ENCODE measurements at regions not wholly inside any gene's neighbourhood (a gene's known extent, or its start where the extent isn't known, plus 50 kb on each side); places are given as distances from the start of the nearest gene placed in this dataset.

DNA sequence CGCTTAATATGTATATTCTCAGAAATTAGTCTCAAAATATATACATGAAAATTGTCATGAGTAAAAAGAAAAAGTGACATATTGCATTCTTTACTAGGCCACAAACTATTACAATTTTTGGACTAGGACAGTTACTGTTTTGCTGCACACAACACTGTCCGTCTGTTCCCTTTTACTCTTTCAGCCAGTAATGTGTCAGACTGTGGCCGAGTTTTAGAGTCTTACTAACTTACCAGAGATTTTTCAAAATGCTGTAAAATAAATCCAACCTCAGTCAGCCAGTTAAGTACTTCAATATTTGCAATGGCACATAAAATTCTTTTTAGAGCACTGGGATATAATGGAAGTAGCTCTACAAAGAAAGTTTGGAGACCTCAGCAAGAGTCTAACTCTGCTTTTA, 380.3 kb upstream of the IL12A start:
- H3K4me3 Mint-ChIP-seq = no peak overlapping the region
- H3K27me3 Mint-ChIP-seq = no peaks in the 10 kb centered on the region
- no peak overlapping the region for H3K27ac Mint-ChIP-seq
- no peaks in the 10 kb centered on the region for H3K9me3 Mint-ChIP-seq
- no peaks in the 10 kb centered on the region for H3K36me3 Mint-ChIP-seq (ENCODE audit: low read depth)
- no peaks in the 10 kb centered on the region for H3K4me1 Mint-ChIP-seq
- no peak for ATAC-seq (replicated peaks)

DNA sequence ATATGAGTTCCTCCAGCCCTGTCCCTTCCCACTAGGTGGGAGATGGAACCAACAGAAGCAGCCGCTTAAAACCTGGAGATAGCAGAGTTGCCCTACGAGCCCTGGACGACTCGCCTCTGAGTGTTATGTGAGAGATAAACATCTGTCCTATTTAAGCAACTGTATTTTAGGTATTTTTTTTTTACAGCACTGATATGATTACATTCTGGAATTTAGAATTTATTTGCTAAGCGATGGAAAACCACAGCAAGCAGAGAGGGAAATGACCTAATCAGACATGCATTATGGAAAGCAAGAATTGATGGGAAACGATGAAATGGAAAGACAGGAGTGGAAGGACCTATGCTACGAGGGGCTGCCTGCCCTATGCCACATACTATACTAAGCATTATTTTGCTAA, 379.0 kb upstream of the IL12A start:
- no peak overlapping the region for H3K27ac Mint-ChIP-seq
- H3K27me3 Mint-ChIP-seq = no peaks in the 10 kb centered on the region
- no peaks in the 10 kb centered on the region for H3K36me3 Mint-ChIP-seq (ENCODE audit: low read depth)
- H3K9me3 Mint-ChIP-seq = no peaks in the 10 kb centered on the region
- no peak for ATAC-seq (replicated peaks)
- H3K4me1 Mint-ChIP-seq = no peaks in the 10 kb centered on the region
- H3K4me3 Mint-ChIP-seq = no peak overlapping the region

DNA sequence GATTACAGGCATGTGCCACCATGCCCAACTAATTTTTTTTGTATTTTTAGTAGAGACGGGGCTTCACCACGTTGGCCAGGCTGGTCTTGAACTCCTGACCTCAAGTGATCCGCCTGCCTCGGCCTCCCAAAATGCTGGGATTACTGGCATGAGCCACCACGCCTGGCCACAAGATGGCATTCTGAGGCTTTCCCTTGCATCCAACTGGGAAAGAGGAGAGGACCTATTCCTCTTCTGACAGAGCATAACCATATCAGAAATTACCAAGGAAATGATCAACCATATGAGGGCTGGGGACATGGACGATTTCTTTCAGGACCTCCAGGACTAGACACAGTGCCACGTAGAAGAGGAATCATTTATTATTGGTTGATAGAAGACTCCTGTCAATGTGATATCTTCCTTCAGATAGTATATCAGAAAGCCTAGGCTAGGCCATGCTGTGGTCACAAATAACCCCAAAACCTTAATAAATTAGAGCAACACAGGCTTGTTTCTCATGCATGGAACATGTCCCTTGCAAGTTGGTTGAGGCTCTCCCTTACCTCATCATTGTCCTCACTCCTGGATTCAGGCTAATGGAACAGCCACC, 372.3 kb upstream of the IL12A start:
- H3K27ac Mint-ChIP-seq = no peak overlapping the region
- peaks cover 7% of the 10 kb centered on the region for H3K9me3 Mint-ChIP-seq
- no peaks in the 10 kb centered on the region for H3K36me3 Mint-ChIP-seq (ENCODE audit: low read depth)
- no peak overlapping the region for H3K4me3 Mint-ChIP-seq
- no peaks in the 10 kb centered on the region for H3K27me3 Mint-ChIP-seq
- ATAC-seq (replicated peaks) = no peak
- no peaks in the 10 kb centered on the region for H3K4me1 Mint-ChIP-seq

DNA sequence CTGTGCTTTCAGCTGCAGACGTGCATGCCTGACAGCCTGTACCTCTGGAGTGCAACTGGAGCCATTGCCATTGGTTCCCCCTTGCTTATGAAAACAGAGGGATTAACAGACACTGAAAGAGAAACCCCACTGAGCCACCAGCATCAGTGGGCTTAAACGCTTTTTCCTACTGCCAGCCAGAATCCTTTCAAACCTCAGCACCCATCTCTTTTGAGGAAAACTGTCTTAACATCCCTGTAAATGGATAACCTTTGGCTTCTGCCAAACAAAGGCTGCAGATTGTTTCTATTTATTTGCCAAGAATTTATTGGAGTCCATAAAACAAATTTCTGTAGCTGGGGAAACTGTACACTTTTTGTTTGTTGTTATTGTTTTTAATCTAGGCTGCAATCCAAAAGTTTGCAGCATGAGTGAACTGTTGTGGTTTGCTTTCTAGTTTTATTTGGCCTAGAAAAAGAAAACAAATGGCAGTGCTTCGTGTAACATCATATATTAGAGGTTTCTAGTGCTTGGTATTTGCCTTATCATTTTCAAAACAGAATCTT, 369.2 kb upstream of the IL12A start:
- no peaks in the 10 kb centered on the region for H3K4me1 Mint-ChIP-seq
- H3K36me3 Mint-ChIP-seq (ENCODE audit: low read depth) = no peaks in the 10 kb centered on the region
- no peak for ATAC-seq (replicated peaks)
- H3K27me3 Mint-ChIP-seq = no peaks in the 10 kb centered on the region
- H3K9me3 Mint-ChIP-seq = peaks cover 7% of the 10 kb centered on the region
- H3K27ac Mint-ChIP-seq = no peak overlapping the region
- no peak overlapping the region for H3K4me3 Mint-ChIP-seq

DNA sequence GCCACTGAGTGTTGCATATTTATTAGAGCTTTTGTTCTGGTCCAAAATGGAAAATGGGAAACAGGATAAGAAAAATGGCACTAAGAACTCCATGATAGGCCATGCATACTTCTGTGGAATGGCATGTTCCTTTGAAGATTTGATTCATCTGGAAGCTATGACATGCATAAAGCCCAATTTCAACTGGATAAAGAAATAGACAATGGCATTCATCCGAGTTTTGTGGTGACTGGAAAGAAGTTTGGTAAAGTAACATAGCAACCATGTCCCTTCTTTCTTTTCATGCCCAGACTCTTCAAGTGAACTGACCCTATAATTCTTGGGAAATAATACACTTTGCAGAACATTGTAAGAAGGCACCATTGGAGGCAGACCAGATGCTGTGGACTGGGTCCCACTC, 368.4 kb upstream of the IL12A start:
- Mint-ChIP-seq H3K27ac (no peak overlapping the region), H3K4me1 (no peaks in the 10 kb centered on the region), H3K9me3 (peaks cover 3% of the 10 kb centered on the region), H3K36me3 (ENCODE audit: low read depth) (no peaks in the 10 kb centered on the region), H3K27me3 (no peaks in the 10 kb centered on the region), H3K4me3 (no peak overlapping the region)
- ATAC-seq (replicated peaks) = no peak

DNA sequence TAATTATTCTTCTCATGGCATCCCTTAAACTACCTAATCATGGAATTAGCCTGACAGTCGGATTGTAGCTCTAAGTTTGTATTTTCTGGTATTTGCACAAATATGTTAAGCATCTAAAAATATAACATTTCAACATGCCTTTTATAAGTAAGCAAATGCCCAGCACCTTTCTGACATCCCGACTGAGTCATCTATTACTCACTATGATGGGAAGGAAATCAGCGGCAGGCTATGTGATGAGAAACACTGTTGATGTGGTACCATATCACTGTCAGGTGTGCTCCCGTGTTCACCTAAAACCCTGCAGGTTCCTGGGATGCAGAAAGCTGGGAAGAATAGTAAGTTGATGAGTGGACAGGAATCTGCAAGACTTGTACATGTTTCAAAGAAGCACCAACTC, 367.8 kb upstream of the IL12A start:
- Mint-ChIP-seq H3K9me3 (peaks cover 3% of the 10 kb centered on the region), H3K36me3 (ENCODE audit: low read depth) (no peaks in the 10 kb centered on the region), H3K4me3 (no peak overlapping the region), H3K27ac (no peak overlapping the region), H3K27me3 (no peaks in the 10 kb centered on the region), H3K4me1 (no peaks in the 10 kb centered on the region)
- ATAC-seq (replicated peaks) = no peak

DNA sequence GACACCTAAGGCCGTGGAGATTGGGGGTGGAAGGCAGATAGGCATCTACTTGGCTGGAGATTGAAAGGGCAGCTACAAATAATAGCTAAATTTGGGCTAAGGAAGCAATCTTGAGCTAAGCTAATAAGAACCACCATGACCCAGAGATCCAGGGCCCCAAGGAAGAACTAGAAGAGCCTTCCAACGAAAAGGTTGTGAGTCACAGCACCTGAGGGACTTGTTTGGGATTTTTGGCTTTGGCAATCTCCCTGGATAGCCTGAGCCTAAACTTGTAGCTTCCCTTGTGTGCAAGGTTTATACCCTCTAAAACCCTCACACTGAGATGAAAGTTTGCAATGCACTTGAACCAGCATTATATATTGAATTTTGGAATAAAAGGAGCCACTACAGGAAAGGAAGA, 364.0 kb upstream of the IL12A start:
- H3K4me1 Mint-ChIP-seq = no peaks in the 10 kb centered on the region
- no peak overlapping the region for H3K27ac Mint-ChIP-seq
- H3K27me3 Mint-ChIP-seq = no peaks in the 10 kb centered on the region
- no peak overlapping the region for H3K4me3 Mint-ChIP-seq
- no peaks in the 10 kb centered on the region for H3K36me3 Mint-ChIP-seq (ENCODE audit: low read depth)
- ATAC-seq (replicated peaks) = no peak
- H3K9me3 Mint-ChIP-seq = no peaks in the 10 kb centered on the region

DNA sequence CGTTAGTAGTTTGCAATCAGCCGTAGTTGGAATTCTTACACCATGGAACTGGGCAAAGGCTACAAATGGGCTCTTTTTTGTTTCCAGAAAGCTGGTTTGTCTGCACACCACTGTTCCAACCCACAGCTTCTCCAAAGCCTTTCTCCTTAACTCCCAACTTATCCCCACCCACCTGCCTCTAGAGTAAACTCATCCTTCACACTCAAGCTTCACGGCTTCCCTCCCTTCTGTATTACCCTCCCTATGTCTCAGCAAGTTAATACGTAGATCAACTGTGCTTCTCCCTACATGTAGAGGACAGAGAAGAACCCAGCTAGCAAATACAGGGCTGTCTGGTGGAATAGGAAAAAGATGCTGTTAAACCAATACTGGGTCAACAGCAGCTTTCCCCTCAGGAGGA, 363.0 kb upstream of the IL12A start:
- ATAC-seq (replicated peaks) = no peak
- Mint-ChIP-seq H3K36me3 (ENCODE audit: low read depth) (no peaks in the 10 kb centered on the region), H3K27me3 (no peaks in the 10 kb centered on the region), H3K27ac (no peak overlapping the region), H3K4me1 (no peaks in the 10 kb centered on the region), H3K9me3 (no peaks in the 10 kb centered on the region), H3K4me3 (no peak overlapping the region)

DNA sequence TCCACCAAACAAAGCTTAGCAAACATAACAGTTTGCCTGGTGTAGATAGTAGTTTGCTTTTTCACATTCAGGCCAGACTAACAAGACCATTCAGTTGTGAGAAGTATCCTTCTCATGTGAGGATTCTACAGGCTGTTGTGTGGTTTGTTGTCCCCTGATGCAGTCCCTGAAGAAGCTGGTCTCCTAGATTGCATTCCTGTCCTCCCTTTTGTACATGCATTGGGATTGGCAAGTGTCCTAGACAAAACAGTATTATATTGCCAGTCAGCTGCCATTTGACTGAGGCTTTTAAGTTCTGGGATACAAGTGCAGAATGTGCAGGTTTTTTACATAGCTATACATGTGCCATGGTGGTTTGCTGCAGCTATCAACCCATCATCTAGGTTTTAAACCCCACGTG, 362.0 kb upstream of the IL12A start:
- no peaks in the 10 kb centered on the region for H3K4me1 Mint-ChIP-seq
- no peaks in the 10 kb centered on the region for H3K9me3 Mint-ChIP-seq
- no peak overlapping the region for H3K4me3 Mint-ChIP-seq
- H3K27ac Mint-ChIP-seq = no peak overlapping the region
- ATAC-seq (replicated peaks) = no peak
- H3K27me3 Mint-ChIP-seq = no peaks in the 10 kb centered on the region
- H3K36me3 Mint-ChIP-seq (ENCODE audit: low read depth) = no peaks in the 10 kb centered on the region

DNA sequence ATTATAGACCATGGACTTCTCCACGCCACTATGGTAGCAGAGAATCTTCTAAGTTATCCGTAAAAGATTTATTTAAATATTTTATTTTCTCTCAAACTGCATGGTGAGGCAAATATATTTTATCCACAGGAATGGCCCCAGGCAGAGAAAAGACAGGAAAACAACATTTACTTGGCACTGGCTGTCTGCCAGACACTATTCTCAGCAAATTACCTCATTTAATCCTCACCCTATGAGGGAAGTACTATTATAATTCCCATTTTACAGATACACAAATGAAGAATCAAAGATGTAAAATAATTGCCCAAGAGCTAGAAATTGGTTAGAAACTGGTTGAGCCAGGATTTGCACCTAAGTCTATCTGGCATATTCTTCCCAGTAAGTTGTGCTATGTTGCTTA, 361.4 kb upstream of the IL12A start:
- H3K27ac Mint-ChIP-seq = no peak overlapping the region
- H3K27me3 Mint-ChIP-seq = no peaks in the 10 kb centered on the region
- no peak for ATAC-seq (replicated peaks)
- H3K9me3 Mint-ChIP-seq = no peaks in the 10 kb centered on the region
- no peaks in the 10 kb centered on the region for H3K4me1 Mint-ChIP-seq
- H3K36me3 Mint-ChIP-seq (ENCODE audit: low read depth) = no peaks in the 10 kb centered on the region
- H3K4me3 Mint-ChIP-seq = no peak overlapping the region

DNA sequence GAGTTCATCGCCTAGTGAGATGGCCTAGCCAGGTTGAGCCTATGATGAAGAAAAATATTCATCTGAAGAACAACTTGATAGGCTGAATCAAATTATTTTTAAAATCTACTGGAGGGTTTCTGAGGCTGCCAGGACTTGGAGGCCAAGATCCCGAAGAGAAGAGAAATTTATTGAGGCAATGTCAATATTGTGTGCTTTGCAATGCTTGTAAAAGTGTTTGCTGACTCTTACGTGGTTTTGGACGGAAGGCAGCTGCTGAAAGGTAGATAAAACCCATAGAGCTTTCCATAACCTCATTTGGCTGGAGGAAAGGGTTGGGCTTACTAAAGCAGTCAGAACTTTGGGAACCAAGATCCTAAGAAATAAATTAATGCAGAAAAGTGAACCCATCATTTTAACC, 361.0 kb upstream of the IL12A start:
- no peaks in the 10 kb centered on the region for H3K36me3 Mint-ChIP-seq (ENCODE audit: low read depth)
- H3K9me3 Mint-ChIP-seq = no peaks in the 10 kb centered on the region
- no peak overlapping the region for H3K4me3 Mint-ChIP-seq
- H3K27me3 Mint-ChIP-seq = no peaks in the 10 kb centered on the region
- no peak for ATAC-seq (replicated peaks)
- no peak overlapping the region for H3K27ac Mint-ChIP-seq
- H3K4me1 Mint-ChIP-seq = no peaks in the 10 kb centered on the region

DNA sequence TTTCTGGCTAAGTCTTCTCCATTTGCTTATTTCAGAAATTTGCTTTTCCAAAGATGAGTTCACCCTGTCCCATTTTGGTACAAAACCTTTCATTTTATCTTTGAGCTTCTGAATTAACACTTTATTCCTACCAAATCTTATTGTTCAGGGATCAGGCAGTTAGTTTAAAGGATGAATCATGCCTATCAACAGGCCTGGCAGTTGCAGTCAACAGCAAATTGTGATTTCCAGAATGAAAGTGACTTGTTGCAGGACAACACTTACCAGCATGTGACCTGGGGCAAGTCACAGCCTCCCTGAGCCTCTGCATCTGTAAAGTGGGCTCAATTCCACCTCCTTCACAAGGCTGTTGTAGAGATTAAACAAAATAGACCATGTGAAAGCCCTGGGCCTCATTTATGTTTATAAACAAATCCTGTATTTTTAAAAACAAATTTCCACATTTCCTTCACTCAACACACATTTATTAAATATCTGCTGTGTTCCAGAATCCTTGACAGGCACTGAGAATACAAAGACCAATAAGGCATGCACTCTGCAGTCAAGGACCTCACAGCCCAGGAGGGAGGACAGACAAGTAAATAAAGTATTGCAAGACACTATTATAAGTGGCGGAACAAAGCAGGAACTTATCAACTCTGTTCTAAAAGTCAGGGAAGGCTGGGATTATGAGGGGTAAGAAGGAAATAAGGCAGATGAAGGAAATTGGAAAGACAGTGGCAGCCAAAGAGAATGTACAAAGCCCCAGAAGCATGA, 359.1 kb upstream of the IL12A start:
- no peak for ATAC-seq (replicated peaks)
- Mint-ChIP-seq H3K4me3 (no peak overlapping the region), H3K9me3 (no peaks in the 10 kb centered on the region), H3K27ac (no peak overlapping the region), H3K4me1 (no peaks in the 10 kb centered on the region), H3K27me3 (peaks cover under 1% of the 10 kb centered on the region), H3K36me3 (ENCODE audit: low read depth) (no peaks in the 10 kb centered on the region)

DNA sequence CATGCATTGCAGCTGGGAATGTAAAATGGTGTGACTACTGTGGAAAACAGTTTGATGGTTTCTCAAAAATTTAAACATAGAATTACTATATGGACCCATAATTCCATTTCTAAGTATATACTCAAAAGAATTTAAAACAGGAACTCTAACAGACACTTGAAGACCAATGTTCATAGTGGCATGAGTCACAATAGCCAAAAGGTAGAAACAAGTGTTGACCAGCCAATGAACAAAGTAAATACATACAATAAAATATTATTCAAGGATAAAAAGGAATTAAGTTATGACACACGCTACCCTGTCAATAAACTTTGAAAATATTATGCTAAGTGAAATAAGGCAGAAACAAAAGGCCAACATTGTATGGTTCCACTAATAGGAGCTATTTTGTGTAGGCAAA, 357.4 kb upstream of the IL12A start:
- no peaks in the 10 kb centered on the region for H3K9me3 Mint-ChIP-seq
- H3K4me3 Mint-ChIP-seq = no peak overlapping the region
- H3K36me3 Mint-ChIP-seq (ENCODE audit: low read depth) = no peaks in the 10 kb centered on the region
- no peaks in the 10 kb centered on the region for H3K4me1 Mint-ChIP-seq
- H3K27ac Mint-ChIP-seq = no peak overlapping the region
- peaks cover 5% of the 10 kb centered on the region for H3K27me3 Mint-ChIP-seq
- no peak for ATAC-seq (replicated peaks)

DNA sequence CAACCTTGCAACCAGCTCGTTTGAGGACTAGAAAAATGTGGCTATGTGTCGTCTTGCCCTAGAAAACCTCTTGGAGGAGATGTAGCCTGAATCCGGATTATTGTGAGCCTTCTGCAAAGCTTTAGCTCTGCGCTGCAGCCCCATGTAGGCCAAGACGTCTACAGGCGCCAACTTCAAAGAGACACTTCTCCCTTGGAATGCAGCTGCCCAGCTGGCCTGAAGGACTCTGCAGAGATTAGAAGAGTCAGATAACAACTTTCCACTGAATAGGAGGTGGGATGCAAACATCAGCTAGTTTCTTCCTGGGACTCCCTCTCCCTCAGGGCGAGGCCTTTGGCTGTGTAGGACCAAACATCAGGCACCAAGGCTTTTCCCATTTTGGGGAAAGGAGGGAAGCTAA, 356.5 kb upstream of the IL12A start:
- no peak for ATAC-seq (replicated peaks)
- Mint-ChIP-seq H3K27ac (no peak overlapping the region), H3K36me3 (ENCODE audit: low read depth) (no peaks in the 10 kb centered on the region), H3K4me3 (no peak overlapping the region), H3K4me1 (no peaks in the 10 kb centered on the region), H3K9me3 (no peaks in the 10 kb centered on the region), H3K27me3 (peaks cover 5% of the 10 kb centered on the region)

DNA sequence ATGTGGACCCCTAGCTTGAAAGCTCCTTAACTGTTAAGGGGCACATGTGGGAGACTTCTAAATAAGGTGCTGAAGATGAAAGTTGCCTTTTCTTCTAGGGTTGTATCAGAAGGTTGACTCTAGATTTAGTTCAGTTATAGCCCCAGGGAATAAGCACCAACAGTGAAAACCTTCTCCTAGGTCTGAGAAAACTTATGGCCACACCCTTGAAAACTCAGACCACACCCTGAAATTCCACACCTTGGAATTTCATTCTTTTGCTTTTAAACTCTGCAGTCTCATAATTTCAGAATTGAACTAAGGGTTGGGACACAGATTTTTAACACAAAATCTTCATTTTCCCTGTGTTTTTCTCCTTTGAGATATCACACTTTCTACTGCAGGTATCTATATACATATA, 355.8 kb upstream of the IL12A start:
- no peak for ATAC-seq (replicated peaks)
- no peaks in the 10 kb centered on the region for H3K9me3 Mint-ChIP-seq
- peaks cover 5% of the 10 kb centered on the region for H3K27me3 Mint-ChIP-seq
- no peak overlapping the region for H3K27ac Mint-ChIP-seq
- H3K36me3 Mint-ChIP-seq (ENCODE audit: low read depth) = no peaks in the 10 kb centered on the region
- no peaks in the 10 kb centered on the region for H3K4me1 Mint-ChIP-seq
- H3K4me3 Mint-ChIP-seq = no peak overlapping the region
